HCT116 (cell line): ENCODE measurements at regions not wholly inside any gene's neighbourhood (a gene's known extent, or its start where the extent isn't known, plus 50 kb on each side); places are given as distances from the start of the nearest gene placed in this dataset.

Source experiments
- JUND ChIP-seq: IDR thresholded peaks from 2 replicates; pipeline ENCODE4 v1.6.1; 2012
- TF ChIP-seq, protein P1 (sequence below), 3 experiments: fragments of 200-600 bp in 1 of 3; sonication (generic) in 1 of 3; IDR thresholded peaks in 2 of 3; conservative IDR thresholded peaks in 1 of 3; 2 replicates each; pipeline ENCODE4 v1.5.1; 2012 to 2017; ENCODE audit warnings: low read depth in 2 of 3, low read length in 2 of 3, antibody characterized with exemption in 1 of 3, borderline replicate concordance in 1 of 3, control low read depth in 1 of 3, mild to moderate bottlenecking in 1 of 3, mixed read lengths in 1 of 3, mixed run types in 1 of 3, moderate library complexity in 1 of 3; ENCODE audit not compliant: insufficient read depth in 1 of 3
- TF ChIP-seq, protein P2 (sequence below): IDR thresholded peaks from 2 replicates; pipeline ENCODE4 v1.6.1; 2012

GRCh38 chr9:13957089-13957488 is 356.9 kb downstream of the NFIB start:
- TF ChIP-seq, protein P1, sequence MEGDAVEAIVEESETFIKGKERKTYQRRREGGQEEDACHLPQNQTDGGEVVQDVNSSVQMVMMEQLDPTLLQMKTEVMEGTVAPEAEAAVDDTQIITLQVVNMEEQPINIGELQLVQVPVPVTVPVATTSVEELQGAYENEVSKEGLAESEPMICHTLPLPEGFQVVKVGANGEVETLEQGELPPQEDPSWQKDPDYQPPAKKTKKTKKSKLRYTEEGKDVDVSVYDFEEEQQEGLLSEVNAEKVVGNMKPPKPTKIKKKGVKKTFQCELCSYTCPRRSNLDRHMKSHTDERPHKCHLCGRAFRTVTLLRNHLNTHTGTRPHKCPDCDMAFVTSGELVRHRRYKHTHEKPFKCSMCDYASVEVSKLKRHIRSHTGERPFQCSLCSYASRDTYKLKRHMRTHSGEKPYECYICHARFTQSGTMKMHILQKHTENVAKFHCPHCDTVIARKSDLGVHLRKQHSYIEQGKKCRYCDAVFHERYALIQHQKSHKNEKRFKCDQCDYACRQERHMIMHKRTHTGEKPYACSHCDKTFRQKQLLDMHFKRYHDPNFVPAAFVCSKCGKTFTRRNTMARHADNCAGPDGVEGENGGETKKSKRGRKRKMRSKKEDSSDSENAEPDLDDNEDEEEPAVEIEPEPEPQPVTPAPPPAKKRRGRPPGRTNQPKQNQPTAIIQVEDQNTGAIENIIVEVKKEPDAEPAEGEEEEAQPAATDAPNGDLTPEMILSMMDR (IDR thresholded peaks at IDR 0.05 in 2 of 3, conservative IDR thresholded peaks at IDR 0.05 in 1 of 3; ENCODE audit: borderline replicate concordance in 1 of 3, insufficient read depth in 1 of 3, low read depth in 2 of 3, low read length in 2 of 3) = no peak
- TF ChIP-seq, protein P2, sequence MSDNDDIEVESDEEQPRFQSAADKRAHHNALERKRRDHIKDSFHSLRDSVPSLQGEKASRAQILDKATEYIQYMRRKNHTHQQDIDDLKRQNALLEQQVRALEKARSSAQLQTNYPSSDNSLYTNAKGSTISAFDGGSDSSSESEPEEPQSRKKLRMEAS = no peak
- TF ChIP-seq JUND = no peak
